Hepatocyte (in vitro differentiated cells): ENCODE measurements at regions not wholly inside any gene's neighbourhood (a gene's known extent, or its start where the extent isn't known, plus 50 kb on each side); places are given as distances from the start of the nearest gene placed in this dataset.

ENCODE experiments used
- DNase-seq: peaks from one replicate; pipeline ENCODE4 v3.0.0-alpha.2; 2016; ENCODE audit warnings: low spot score
- H2AFZ ChIP-seq: fragments of 200-600 bp; sonication (generic); 2 replicates; pipeline ENCODE4 v1.6.0; 2016; ENCODE audit warnings: antibody characterized with exemption, mild to moderate bottlenecking
- H3K27ac ChIP-seq: fragments of 200-600 bp; sonication (generic); 2 replicates; pipeline ENCODE4 v1.5.1; 2016; ENCODE audit warnings: mild to moderate bottlenecking
- H3K27me3 ChIP-seq: fragments of 200-600 bp; sonication (generic); 2 replicates; pipeline ENCODE4 v1.6.1; 2016
- H3K36me3 ChIP-seq: fragments of 200-600 bp; sonication (generic); replicated peaks from 2 replicates; pipeline ENCODE4 v1.5.1; 2016; ENCODE audit warnings: low read depth; ENCODE audit not compliant: insufficient read depth
- H3K4me1 ChIP-seq: fragments of 200-600 bp; sonication (generic); 2 replicates; pipeline ENCODE4 v1.5.1; 2016; ENCODE audit warnings: mild to moderate bottlenecking, moderate library complexity; ENCODE audit not compliant: insufficient read depth
- H3K4me2 ChIP-seq: fragments of 200-600 bp; sonication (generic); 2 replicates; pipeline ENCODE4 v1.6.0; 2016
- H3K4me3 ChIP-seq: fragments of 200-600 bp; sonication (generic); 2 replicates; pipeline ENCODE4 v1.5.1; 2016; ENCODE audit warnings: mild to moderate bottlenecking
- H3K79me2 ChIP-seq: fragments of 200-600 bp; sonication (generic); 2 replicates; pipeline ENCODE4 v1.6.0; 2017; ENCODE audit warnings: mild to moderate bottlenecking
- H3K9me2 ChIP-seq: fragments of 200-600 bp; sonication (generic); replicated peaks from 2 replicates; pipeline ENCODE4 v1.6.0; 2017; ENCODE audit warnings: mild to moderate bottlenecking; ENCODE audit not compliant: insufficient read depth
- H3K9me3 ChIP-seq: fragments of 200-600 bp; sonication (generic); 2 replicates; pipeline ENCODE4 v1.5.1; 2016; ENCODE audit warnings: low read depth, mild to moderate bottlenecking
- H4K20me1 ChIP-seq: fragments of 200-600 bp; sonication (generic); 2 replicates; pipeline ENCODE4 v1.6.0; 2016; ENCODE audit warnings: mild to moderate bottlenecking; ENCODE audit not compliant: insufficient read depth, poor library complexity, severe bottlenecking
- CTCF ChIP-seq: fragments of 200-600 bp; sonication (generic); IDR thresholded peaks from 2 replicates; pipeline ENCODE4 v1.5.1; 2016; ENCODE audit warnings: antibody characterized with exemption, mild to moderate bottlenecking; ENCODE audit not compliant: poor library complexity
- EZH2 ChIP-seq: fragments of 200-600 bp; sonication (generic); IDR thresholded peaks from 2 replicates; pipeline ENCODE4 v1.6.1; 2016; ENCODE audit warnings: antibody characterized with exemption, mild to moderate bottlenecking, borderline replicate concordance
- EZH2phosphoT487 ChIP-seq: fragments of 200-600 bp; sonication (generic); IDR thresholded peaks from one replicate; pipeline ENCODE4 v1.6.1; 2018; ENCODE audit warnings: antibody characterized with exemption, mild to moderate bottlenecking, low read depth, moderate library complexity; ENCODE audit not compliant: unreplicated experiment, severe bottlenecking
- WGBS: methylation state at CpG from one replicate; pipeline ENCODE4 v1.1.6; 2016; ENCODE audit warnings: low lambda C conversion rate; ENCODE audit errors: missing lambda C conversion rate; 5-methylcytosine and 5-hydroxymethylcytosine counted together

GRCh38 chr6:154569156-154569862, 58.8 kb upstream of the CNKSR3 start:
- WGBS, result 37% methylated on average over 3 of the region's 3 CpGs
- Histone ChIP-seq H3K79me2 (no peaks in the 10 kb centered on the region), H3K4me1 (no peaks in the 10 kb centered on the region), H3K27me3 (no peaks in the 10 kb centered on the region), H3K9me3 (no peaks in the 10 kb centered on the region), H2AFZ (no peak overlapping the region), H3K4me2 (no peak overlapping the region), H4K20me1 (no peaks in the 10 kb centered on the region), H3K27ac (no peak overlapping the region), H3K36me3 (no peaks in the 10 kb centered on the region), H3K4me3 (no peak overlapping the region), H3K9me2 (no peaks in the 10 kb centered on the region)
- TF ChIP-seq CTCF (no peak), EZH2 (no peak), EZH2phosphoT487 (no peak)
- DNase-seq, result peak; percentile 31

GRCh38 chr6:154570505-154570904, 60.0 kb upstream of the CNKSR3 start:
- no peaks in the 10 kb centered on the region for H3K79me2 ChIP-seq
- H2AFZ ChIP-seq, result no peak overlapping the region
- H3K9me3 ChIP-seq, result no peaks in the 10 kb centered on the region
- H3K36me3 ChIP-seq, result no peaks in the 10 kb centered on the region
- no peaks in the 10 kb centered on the region for H3K4me1 ChIP-seq
- no peaks in the 10 kb centered on the region for H4K20me1 ChIP-seq
- no peak overlapping the region for H3K4me3 ChIP-seq
- H3K27me3 ChIP-seq, result no peaks in the 10 kb centered on the region
- no peaks in the 10 kb centered on the region for H3K9me2 ChIP-seq
- no peak overlapping the region for H3K4me2 ChIP-seq
- TF ChIP-seq EZH2 (no peak), EZH2phosphoT487 (no peak), CTCF (no peak)
- WGBS, result 87% methylated on average over 2 of the region's 2 CpGs
- no peak for DNase-seq
- H3K27ac ChIP-seq, result no peak overlapping the region

GRCh38 chr6:154572556-154572955, 62.1 kb upstream of the CNKSR3 start:
- H3K27ac ChIP-seq, result no peak overlapping the region
- H3K79me2 ChIP-seq, result no peaks in the 10 kb centered on the region
- H3K27me3 ChIP-seq, result no peaks in the 10 kb centered on the region
- 83% methylated on average over 6 of the region's 6 CpGs for WGBS
- no peaks in the 10 kb centered on the region for H3K9me3 ChIP-seq
- no peaks in the 10 kb centered on the region for H3K36me3 ChIP-seq
- no peak for DNase-seq
- no peak overlapping the region for H3K4me2 ChIP-seq
- no peak overlapping the region for H2AFZ ChIP-seq
- no peaks in the 10 kb centered on the region for H3K4me1 ChIP-seq
- H3K4me3 ChIP-seq, result no peak overlapping the region
- H3K9me2 ChIP-seq, result no peaks in the 10 kb centered on the region
- TF ChIP-seq EZH2, result no peak
- TF ChIP-seq EZH2phosphoT487, result no peak
- TF ChIP-seq CTCF, result no peak
- H4K20me1 ChIP-seq, result no peaks in the 10 kb centered on the region
